HCT116 (cell line): ENCODE measurements at regions not wholly inside any gene's neighbourhood (a gene's known extent, or its start where the extent isn't known, plus 50 kb on each side); places are given as distances from the start of the nearest gene placed in this dataset.

Experiments
- EZH2phosphoT487 ChIP-seq: fragments of 200-600 bp; IDR thresholded peaks from 2 replicates; pipeline ENCODE4 v1.6.1; 2018; ENCODE audit warnings: antibody characterized with exemption, borderline replicate concordance
- POLR2A ChIP-seq: IDR thresholded peaks from 2 replicates; pipeline ENCODE4 v1.7.0; 2011; ENCODE audit warnings: borderline replicate concordance; ENCODE audit not compliant: insufficient read depth, insufficient read length; ENCODE audit errors: extremely low read depth
- POLR2AphosphoS5 ChIP-seq: IDR thresholded peaks from 2 replicates; pipeline ENCODE4 v1.6.1; 2011; ENCODE audit warnings: mild to moderate bottlenecking, low read depth, low read length, moderate library complexity
- SIN3A ChIP-seq: IDR thresholded peaks from 2 replicates; pipeline ENCODE4 v1.6.1; 2012; ENCODE audit warnings: low read depth
- YY1 ChIP-seq: IDR thresholded peaks from 2 replicates; pipeline ENCODE4 v1.6.1; 2011; ENCODE audit warnings: low read length, low read depth, moderate library complexity, mild to moderate bottlenecking; ENCODE audit not compliant: insufficient replicate concordance; ENCODE audit errors: extremely low read depth
- TF ChIP-seq, protein P1 (sequence below): IDR thresholded peaks from 2 replicates; pipeline ENCODE4 v1.6.1; 2012
- TF ChIP-seq, protein P2 (sequence below), 3 experiments: fragments of 200-600 bp in 1 of 3; sonication (generic) in 1 of 3; IDR thresholded peaks in 2 of 3; conservative IDR thresholded peaks in 1 of 3; 2 replicates each; pipeline ENCODE4 v1.5.1; 2012 to 2017; ENCODE audit warnings: low read depth in 2 of 3, low read length in 2 of 3, antibody characterized with exemption in 1 of 3, borderline replicate concordance in 1 of 3, control low read depth in 1 of 3, mild to moderate bottlenecking in 1 of 3, mixed read lengths in 1 of 3, mixed run types in 1 of 3, moderate library complexity in 1 of 3; ENCODE audit not compliant: insufficient read depth in 1 of 3
- TF ChIP-seq, protein P3 (sequence below): IDR thresholded peaks from 2 replicates; pipeline ENCODE4 v1.6.1; 2011; ENCODE audit warnings: mild to moderate bottlenecking, low read length, moderate library complexity; ENCODE audit not compliant: insufficient replicate concordance; ENCODE audit errors: extremely low read depth

DNA sequence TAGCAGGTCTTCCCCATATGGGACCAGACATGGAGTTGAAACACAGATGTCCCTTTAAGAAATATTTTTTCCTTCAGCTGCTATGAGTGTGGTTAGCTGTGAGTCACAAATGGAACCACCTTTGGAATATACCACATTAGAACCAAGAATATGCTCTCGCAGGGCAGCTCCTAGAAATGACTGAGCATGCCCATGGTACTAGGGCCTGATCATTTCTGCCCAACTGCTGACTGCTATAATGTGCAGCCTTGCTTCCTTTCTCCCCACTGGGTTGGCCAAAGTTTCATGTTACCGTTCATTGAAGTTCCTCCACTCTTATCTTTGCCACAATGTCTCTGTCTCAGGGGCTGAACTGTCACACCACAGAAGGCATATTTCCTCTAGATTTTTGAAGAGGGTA is 1074.6 kb downstream of the FLRT2 start:
- TF ChIP-seq, protein P1, sequence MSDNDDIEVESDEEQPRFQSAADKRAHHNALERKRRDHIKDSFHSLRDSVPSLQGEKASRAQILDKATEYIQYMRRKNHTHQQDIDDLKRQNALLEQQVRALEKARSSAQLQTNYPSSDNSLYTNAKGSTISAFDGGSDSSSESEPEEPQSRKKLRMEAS, result no peak
- TF ChIP-seq YY1 (no peak), POLR2AphosphoS5 (no peak), SIN3A (no peak), EZH2phosphoT487 (no peak), POLR2A (no peak)
- TF ChIP-seq, protein P2, sequence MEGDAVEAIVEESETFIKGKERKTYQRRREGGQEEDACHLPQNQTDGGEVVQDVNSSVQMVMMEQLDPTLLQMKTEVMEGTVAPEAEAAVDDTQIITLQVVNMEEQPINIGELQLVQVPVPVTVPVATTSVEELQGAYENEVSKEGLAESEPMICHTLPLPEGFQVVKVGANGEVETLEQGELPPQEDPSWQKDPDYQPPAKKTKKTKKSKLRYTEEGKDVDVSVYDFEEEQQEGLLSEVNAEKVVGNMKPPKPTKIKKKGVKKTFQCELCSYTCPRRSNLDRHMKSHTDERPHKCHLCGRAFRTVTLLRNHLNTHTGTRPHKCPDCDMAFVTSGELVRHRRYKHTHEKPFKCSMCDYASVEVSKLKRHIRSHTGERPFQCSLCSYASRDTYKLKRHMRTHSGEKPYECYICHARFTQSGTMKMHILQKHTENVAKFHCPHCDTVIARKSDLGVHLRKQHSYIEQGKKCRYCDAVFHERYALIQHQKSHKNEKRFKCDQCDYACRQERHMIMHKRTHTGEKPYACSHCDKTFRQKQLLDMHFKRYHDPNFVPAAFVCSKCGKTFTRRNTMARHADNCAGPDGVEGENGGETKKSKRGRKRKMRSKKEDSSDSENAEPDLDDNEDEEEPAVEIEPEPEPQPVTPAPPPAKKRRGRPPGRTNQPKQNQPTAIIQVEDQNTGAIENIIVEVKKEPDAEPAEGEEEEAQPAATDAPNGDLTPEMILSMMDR (IDR thresholded peaks at IDR 0.05 in 2 of 3, conservative IDR thresholded peaks at IDR 0.05 in 1 of 3; ENCODE audit: borderline replicate concordance in 1 of 3, insufficient read depth in 1 of 3, low read depth in 2 of 3, low read length in 2 of 3), result no peak
- TF ChIP-seq, protein P3, sequence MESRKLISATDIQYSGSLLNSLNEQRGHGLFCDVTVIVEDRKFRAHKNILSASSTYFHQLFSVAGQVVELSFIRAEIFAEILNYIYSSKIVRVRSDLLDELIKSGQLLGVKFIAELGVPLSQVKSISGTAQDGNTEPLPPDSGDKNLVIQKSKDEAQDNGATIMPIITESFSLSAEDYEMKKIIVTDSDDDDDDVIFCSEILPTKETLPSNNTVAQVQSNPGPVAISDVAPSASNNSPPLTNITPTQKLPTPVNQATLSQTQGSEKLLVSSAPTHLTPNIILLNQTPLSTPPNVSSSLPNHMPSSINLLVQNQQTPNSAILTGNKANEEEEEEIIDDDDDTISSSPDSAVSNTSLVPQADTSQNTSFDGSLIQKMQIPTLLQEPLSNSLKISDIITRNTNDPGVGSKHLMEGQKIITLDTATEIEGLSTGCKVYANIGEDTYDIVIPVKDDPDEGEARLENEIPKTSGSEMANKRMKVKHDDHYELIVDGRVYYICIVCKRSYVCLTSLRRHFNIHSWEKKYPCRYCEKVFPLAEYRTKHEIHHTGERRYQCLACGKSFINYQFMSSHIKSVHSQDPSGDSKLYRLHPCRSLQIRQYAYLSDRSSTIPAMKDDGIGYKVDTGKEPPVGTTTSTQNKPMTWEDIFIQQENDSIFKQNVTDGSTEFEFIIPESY, result no peak
